Gastrocnemius medialis (tissue), 4 donors: ENCODE measurements at regions not wholly inside any gene's neighbourhood (a gene's known extent, or its start where the extent isn't known, plus 50 kb on each side); places are given as distances from the start of the nearest gene placed in this dataset.

Experiments
- ATAC-seq, 2 donors: fragments of 150-250 bp; one replicate each; pipeline ENCODE4 v1.9.1; 2016
- DNase-seq, 2 donors: peaks; one replicate each; pipeline ENCODE4 v3.0.0-alpha.2; 2019
- H3K27ac ChIP-seq, 4 donors: fragments of 200-600 bp; sonication (generic); 1 replicate in 1 of 4; 2 replicates in 3 of 4; pipeline ENCODE4 v1.5.1; 2016 to 2018; ENCODE audit warnings: mild to moderate bottlenecking in 2 of 4, moderate library complexity in 1 of 4
- H3K27me3 ChIP-seq, 3 donors: fragments of 200-600 bp; sonication (generic) in 2 of 3; 1 replicate in 1 of 3; 2 replicates in 2 of 3; pipeline versions ENCODE4 v1.5.1 to v1.6.0; 2016 to 2019; ENCODE audit warnings: mild to moderate bottlenecking in 1 of 3, moderate library complexity in 1 of 3
- H3K36me3 ChIP-seq, 2 donors: fragments of 200-600 bp; sonication (generic) in 1 of 2; one replicate each; pipeline ENCODE4 v1.5.1; 2017 to 2018
- H3K4me1 ChIP-seq, 2 donors: fragments of 200-600 bp; sonication (generic) in 1 of 2; one replicate each; pipeline ENCODE4 v1.5.1; 2016 to 2017; ENCODE audit warnings: mild to moderate bottlenecking in 2 of 2
- H3K4me3 ChIP-seq, 4 donors: fragments of 200-600 bp; sonication (generic) in 3 of 4; 1 replicate in 1 of 4; 2 replicates in 3 of 4; pipeline ENCODE4 v1.5.1; 2016 to 2019; ENCODE audit warnings: mild to moderate bottlenecking in 2 of 4
- H3K9me3 ChIP-seq, 3 donors: fragments of 200-600 bp; sonication (generic) in 2 of 3; 1 replicate in 1 of 3; 2 replicates in 2 of 3; pipeline ENCODE4 v1.5.1; 2016 to 2019
- CTCF ChIP-seq, 5 experiments: fragments of 450-650 bp in 3 of 5; fragments of 200-600 bp in 2 of 5; sonication (generic) in 2 of 5; IDR thresholded peaks in 4 of 5; conservative IDR thresholded peaks in 1 of 5; 1 replicate in 4 of 5; 2 replicates in 1 of 5; pipeline ENCODE4 v1.5.1; 2016 to 2019; ENCODE audit warnings: antibody characterized with exemption in 5 of 5, mild to moderate bottlenecking in 3 of 5, moderate library complexity in 3 of 5
- POLR2A ChIP-seq, 2 donors: fragments of 450-650 bp; IDR thresholded peaks; one replicate each; pipeline ENCODE4 v1.6.1; 2017; ENCODE audit warnings: antibody characterized with exemption in 2 of 2, mild to moderate bottlenecking in 2 of 2, moderate library complexity in 2 of 2
- in situ Hi-C, 4 donors: fragments of 200-750 bp; cut with MboI; loops; one replicate each; pipeline versions ENCODE4 v1.15.0 to v1.8.0; 2017; ENCODE audit warnings: low sequenced_read_pairs in 4 of 4
- intact Hi-C: fragments of 100-400 bp; cut with DNase I; formaldehyde crosslinking; loops from one replicate; pipeline ENCODE4 v1.15.1; 2023; ENCODE audit warnings: low total_unique reads

GRCh38 chr9:7407246-7407645, 392.3 kb downstream of the DMAC1 start:
- ATAC-seq (no peak), DNase-seq (no peak)
- intact Hi-C loops (no loop called here), in situ Hi-C loops (no loop called here)
- H3K36me3 ChIP-seq, result no peaks in the 10 kb centered on the region
- H3K9me3 ChIP-seq, result no peaks in the 10 kb centered on the region
- no peak overlapping the region for H3K4me3 ChIP-seq
- TF ChIP-seq CTCF (IDR thresholded peaks at IDR 0.05 in 4 of 5, conservative IDR thresholded peaks at IDR 0.05 in 1 of 5) (no peak), POLR2A (IDR thresholded peaks at IDR 0.05) (no peak)
- H3K4me1 ChIP-seq, result peaks cover 0 to 14% of the 10 kb centered on the region in 2 donors
- H3K27ac ChIP-seq, result no peak overlapping the region
- H3K27me3 ChIP-seq, result no peaks in the 10 kb centered on the region

GRCh38 chr9:7405924-7406604, 393.5 kb downstream of the DMAC1 start:
- no peak for ATAC-seq
- Histone ChIP-seq H3K36me3 (no peaks in the 10 kb centered on the region), H3K27ac (no peak overlapping the region), H3K9me3 (no peaks in the 10 kb centered on the region), H3K4me3 (no peak overlapping the region), H3K27me3 (no peaks in the 10 kb centered on the region), H3K4me1 (peaks cover 0 to 15% of the 10 kb centered on the region in 2 donors)
- in situ Hi-C loops, result no loop called here
- intact Hi-C loops, result no loop called here
- TF ChIP-seq CTCF (IDR thresholded peaks at IDR 0.05 in 4 of 5, conservative IDR thresholded peaks at IDR 0.05 in 1 of 5) (no peak), POLR2A (IDR thresholded peaks at IDR 0.05) (no peak)
- no peak for DNase-seq

GRCh38 chr9:7403839-7404487, 395.6 kb downstream of the DMAC1 start:
- Histone ChIP-seq H3K4me3 (no peak overlapping the region), H3K36me3 (no peaks in the 10 kb centered on the region), H3K9me3 (no peaks in the 10 kb centered on the region), H3K27ac (no peak overlapping the region), H3K4me1 (peaks cover 0 to 15% of the 10 kb centered on the region in 2 donors), H3K27me3 (no peaks in the 10 kb centered on the region)
- intact Hi-C loops, result no loop called here
- TF ChIP-seq CTCF (IDR thresholded peaks at IDR 0.05 in 4 of 5, conservative IDR thresholded peaks at IDR 0.05 in 1 of 5), result no peak
- no peak for TF ChIP-seq POLR2A (IDR thresholded peaks at IDR 0.05)
- in situ Hi-C loops, result no loop called here
- no peak for ATAC-seq
- no peak for DNase-seq

GRCh38 chr9:7403028-7403389, 396.6 kb downstream of the DMAC1 start:
- H3K27me3 ChIP-seq, result no peaks in the 10 kb centered on the region
- H3K4me3 ChIP-seq, result no peak overlapping the region
- in situ Hi-C loops, result no loop called here
- DNase-seq (no peak), ATAC-seq (no peak)
- TF ChIP-seq CTCF (IDR thresholded peaks at IDR 0.05 in 4 of 5, conservative IDR thresholded peaks at IDR 0.05 in 1 of 5) (no peak), POLR2A (IDR thresholded peaks at IDR 0.05) (no peak)
- no peaks in the 10 kb centered on the region for H3K9me3 ChIP-seq
- no peaks in the 10 kb centered on the region for H3K36me3 ChIP-seq
- intact Hi-C loops, result no loop called here
- H3K4me1 ChIP-seq, result peaks cover 0 to 15% of the 10 kb centered on the region in 2 donors
- no peak overlapping the region for H3K27ac ChIP-seq
